Choroid plexus epithelial cell (primary cell): ENCODE measurements at regions not wholly inside any gene's neighbourhood (a gene's known extent, or its start where the extent isn't known, plus 50 kb on each side); places are given as distances from the start of the nearest gene placed in this dataset.

Experiments
- DNase-seq: peaks from one replicate; pipeline ENCODE4 v3.0.0-alpha.2; 2010; ENCODE audit warnings: low read depth
- H3K4me3 ChIP-seq: 2 replicates; pipeline ENCODE4 v1.5.1; 2011; ENCODE audit warnings: low read depth, mild to moderate bottlenecking, control low read depth, low read length, moderate library complexity
- CTCF ChIP-seq: conservative IDR thresholded peaks from 2 replicates; pipeline ENCODE4 v1.5.1; 2011; ENCODE audit warnings: low read depth, mild to moderate bottlenecking, control low read depth, inconsistent platforms, low read length, moderate library complexity

- DNase-seq: no peak
- H3K4me3 ChIP-seq: no peak overlapping the region
- no peak for TF ChIP-seq CTCF
Observed at GRCh38 chr3:161977850-161978249, 481.2 kb downstream of the OTOL1 start.

- H3K4me3 ChIP-seq: no peak overlapping the region
- no peak for TF ChIP-seq CTCF
- DNase-seq: no peak
Observed at GRCh38 chr3:161987933-161988332, 491.3 kb downstream of the OTOL1 start.

- no peak for DNase-seq
- H3K4me3 ChIP-seq: no peak overlapping the region
- no peak for TF ChIP-seq CTCF
Observed at GRCh38 chr3:161989012-161989411, 492.4 kb downstream of the OTOL1 start.

GRCh38 chr3:161990036-161990435 lies 493.4 kb downstream of the OTOL1 start:
- no peak for DNase-seq
- TF ChIP-seq CTCF: no peak
- no peak overlapping the region for H3K4me3 ChIP-seq

GRCh38 chr3:161991901-161992540 lies 495.4 kb downstream of the OTOL1 start:
- H3K4me3 ChIP-seq: no peak overlapping the region
- DNase-seq: no peak
- no peak for TF ChIP-seq CTCF

- H3K4me3 ChIP-seq: no peak overlapping the region
- no peak for DNase-seq
- TF ChIP-seq CTCF: no peak
Observed at GRCh38 chr3:161999846-162000245, 503.2 kb downstream of the OTOL1 start.

GRCh38 chr3:162007722-162008121 lies 511.1 kb downstream of the OTOL1 start:
- no peak overlapping the region for H3K4me3 ChIP-seq
- no peak for TF ChIP-seq CTCF

More at GRCh38 chr3:162007722-162008121, 511.1 kb downstream of the OTOL1 start:
- DNase-seq: no peak
